GM12891 (cell line): ENCODE measurements at regions not wholly inside any gene's neighbourhood (a gene's known extent, or its start where the extent isn't known, plus 50 kb on each side); places are given as distances from the start of the nearest gene placed in this dataset.

Experiments
- PAX5 ChIP-seq: IDR thresholded peaks from 2 replicates; pipeline ENCODE4 v1.6.1; 2011; ENCODE audit warnings: low read length, moderate library complexity, mild to moderate bottlenecking; ENCODE audit not compliant: insufficient read depth, severe bottlenecking
- POLR2A ChIP-seq: IDR thresholded peaks from 2 replicates; pipeline ENCODE4 v1.6.1; 2011; ENCODE audit warnings: low read depth, low read length, control low read depth
- POLR2AphosphoS5 ChIP-seq: IDR thresholded peaks from 2 replicates; pipeline ENCODE4 v1.6.1; 2011; ENCODE audit warnings: low read depth, low read length, control low read depth
- SPI1 ChIP-seq: IDR thresholded peaks from 2 replicates; pipeline ENCODE4 v1.6.1; 2011; ENCODE audit warnings: low read depth, low read length, control low read depth
- TAF1 ChIP-seq: IDR thresholded peaks from 2 replicates; pipeline ENCODE4 v1.6.1; 2011; ENCODE audit warnings: low read depth, low read length, control low read depth

DNA sequence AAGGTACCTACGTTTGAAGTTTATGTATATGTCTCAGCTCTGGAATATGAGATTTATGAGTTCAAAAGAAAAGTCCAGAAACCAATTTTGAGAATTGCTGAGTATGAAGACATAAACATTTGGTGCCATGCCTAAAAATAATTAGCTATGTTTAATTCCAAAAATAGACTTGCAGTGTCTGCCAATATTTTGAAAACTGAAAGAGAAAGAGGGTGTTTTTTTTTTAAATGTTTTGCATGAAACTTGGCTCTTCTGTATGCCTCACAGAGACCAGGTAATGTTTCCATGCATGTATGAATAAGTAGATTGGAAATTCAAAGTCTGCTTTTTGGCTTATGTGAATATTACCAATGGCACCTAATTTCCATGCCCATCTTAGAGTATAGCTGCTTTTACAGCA is 634.4 kb upstream of the C9orf72 start:
- TF ChIP-seq POLR2A (no peak), SPI1 (no peak), POLR2AphosphoS5 (no peak), TAF1 (no peak), PAX5 (no peak)
